HG02885 (cell line): ENCODE measurements at regions not wholly inside any gene's neighbourhood (a gene's known extent, or its start where the extent isn't known, plus 50 kb on each side); places are given as distances from the start of the nearest gene placed in this dataset.

Experiments
- ATAC-seq: cut with Tn5 transposase; IDR thresholded peaks from one replicate; pipeline ENCODE4 v1.9.1; 2021; ENCODE audit warnings: mild to moderate bottlenecking; ENCODE audit not compliant: unreplicated experiment, poor library complexity

GRCh38 chr1:239898062-239898730 is 193.5 kb upstream of the FMN2 start:
- ATAC-seq = peak; percentile 97

GRCh38 chr1:239899747-239900146 is 191.9 kb upstream of the FMN2 start:
- no peak for ATAC-seq

GRCh38 chr1:239906394-239906793 is 185.3 kb upstream of the FMN2 start:
- ATAC-seq = no peak

GRCh38 chr1:239909898-239910297 is 181.8 kb upstream of the FMN2 start:
- ATAC-seq = no peak

GRCh38 chr1:239912471-239912870 is 179.2 kb upstream of the FMN2 start:
- ATAC-seq = no peak

- no peak for ATAC-seq
Observed at GRCh38 chr1:239913141-239913585, 178.5 kb upstream of the FMN2 start.

GRCh38 chr1:239914751-239915231 is 176.9 kb upstream of the FMN2 start:
- no peak for ATAC-seq

GRCh38 chr1:239918634-239919033 is 173.0 kb upstream of the FMN2 start:
- no peak for ATAC-seq

- no peak for ATAC-seq
Observed at GRCh38 chr1:239920214-239920613, 171.5 kb upstream of the FMN2 start.

GRCh38 chr1:239922778-239923522 is 168.7 kb upstream of the FMN2 start:
- ATAC-seq = no peak

- ATAC-seq = no peak
Observed at GRCh38 chr1:239924741-239925350, 166.8 kb upstream of the FMN2 start.

GRCh38 chr1:239926184-239926583 is 165.5 kb upstream of the FMN2 start:
- no peak for ATAC-seq

- ATAC-seq = no peak
Observed at GRCh38 chr1:239929317-239929716, 162.4 kb upstream of the FMN2 start.

GRCh38 chr1:239930686-239931262 is 160.9 kb upstream of the FMN2 start:
- ATAC-seq = no peak

GRCh38 chr1:239931341-239931740 is 160.3 kb upstream of the FMN2 start:
- no peak for ATAC-seq

- ATAC-seq = no peak
Observed at GRCh38 chr1:239939602-239940001, 152.1 kb upstream of the FMN2 start.

- no peak for ATAC-seq
Observed at GRCh38 chr1:239943761-239944160, 147.9 kb upstream of the FMN2 start.

GRCh38 chr1:239944666-239945065 is 147.0 kb upstream of the FMN2 start:
- ATAC-seq = no peak

- ATAC-seq = no peak
Observed at GRCh38 chr1:239947801-239948200, 143.9 kb upstream of the FMN2 start.

GRCh38 chr1:239951511-239952140 is 140.1 kb upstream of the FMN2 start:
- ATAC-seq = peak; percentile 71
